Rectal smooth muscle tissue (tissue), 1 donor: ENCODE measurements at regions not wholly inside any gene's neighbourhood (a gene's known extent, or its start where the extent isn't known, plus 50 kb on each side); places are given as distances from the start of the nearest gene placed in this dataset.

Experiments used
- H3K27ac ChIP-seq: one replicate; pipeline ENCODE4 v1.7.0; 2013; ENCODE audit warnings: low read depth, low read length, inconsistent platforms
- H3K27me3 ChIP-seq: one replicate; pipeline ENCODE4 v1.7.0; 2013; ENCODE audit warnings: low read length; ENCODE audit not compliant: control insufficient read depth, insufficient read depth
- H3K36me3 ChIP-seq: one replicate; pipeline ENCODE4 v1.7.0; 2013; ENCODE audit warnings: low read length; ENCODE audit not compliant: control insufficient read depth, insufficient read depth
- H3K4me1 ChIP-seq: one replicate; pipeline ENCODE4 v1.7.0; 2013; ENCODE audit warnings: low read length; ENCODE audit not compliant: control insufficient read depth, insufficient read depth
- H3K4me3 ChIP-seq: one replicate; pipeline ENCODE4 v1.7.0; 2013; ENCODE audit warnings: low read length
- H3K9ac ChIP-seq: one replicate; pipeline ENCODE4 v1.7.0; 2013; ENCODE audit warnings: low read length

GRCh38 chr1:38341694-38342093 lies 295.1 kb upstream of the POU3F1 start:
- Histone ChIP-seq H3K9ac (no peak overlapping the region), H3K4me1 (no peaks in the 10 kb centered on the region), H3K27me3 (no peaks in the 10 kb centered on the region), H3K36me3 (no peaks in the 10 kb centered on the region), H3K27ac (no peak overlapping the region), H3K4me3 (no peak overlapping the region)

DNA sequence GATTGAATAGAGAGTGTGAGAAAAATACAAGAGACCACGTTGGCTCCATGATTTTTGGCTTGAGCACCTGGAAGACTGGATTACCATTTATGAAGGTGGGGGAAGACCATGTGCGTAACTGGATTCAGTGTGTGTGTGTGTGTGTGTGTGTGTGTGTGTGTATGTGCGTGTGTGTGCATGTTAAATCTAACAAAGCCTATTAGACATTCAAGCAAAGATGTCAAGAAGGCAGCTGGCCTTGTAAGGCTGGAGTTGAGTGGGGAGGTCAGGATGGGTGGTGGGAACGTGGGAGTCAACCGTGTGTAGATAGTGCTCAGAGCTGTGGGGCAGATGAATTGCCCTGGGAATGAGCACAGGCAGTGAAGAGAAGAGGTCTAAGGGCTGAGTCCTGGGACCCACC lies 293.8 kb upstream of the POU3F1 start:
- Histone ChIP-seq H3K4me1 (no peaks in the 10 kb centered on the region), H3K4me3 (no peak overlapping the region), H3K36me3 (no peaks in the 10 kb centered on the region), H3K27ac (no peak overlapping the region), H3K9ac (no peak overlapping the region), H3K27me3 (no peaks in the 10 kb centered on the region)

DNA sequence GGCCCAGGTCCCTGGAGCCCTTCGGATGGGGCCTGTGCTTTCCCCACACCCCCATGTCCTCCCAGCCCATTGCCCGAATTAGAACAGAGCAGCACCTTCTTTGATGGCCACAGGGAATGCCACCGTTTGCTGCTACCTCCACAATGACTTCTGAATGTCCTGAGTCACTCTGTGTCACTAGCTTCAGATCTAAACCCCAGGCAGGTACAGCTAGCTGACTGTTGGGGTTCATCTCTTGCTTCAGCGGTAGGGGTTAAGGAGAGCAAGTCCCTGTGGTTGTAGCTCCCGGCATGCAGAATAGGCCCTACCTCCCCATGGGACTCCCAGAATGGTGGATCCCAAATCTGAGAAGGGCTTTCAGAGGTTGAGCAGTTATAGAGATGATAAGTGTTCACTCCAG lies 291.1 kb upstream of the POU3F1 start:
- no peaks in the 10 kb centered on the region for H3K36me3 ChIP-seq
- no peak overlapping the region for H3K27ac ChIP-seq
- H3K4me1 ChIP-seq: no peaks in the 10 kb centered on the region
- H3K4me3 ChIP-seq: no peak overlapping the region
- no peaks in the 10 kb centered on the region for H3K27me3 ChIP-seq
- no peak overlapping the region for H3K9ac ChIP-seq

DNA sequence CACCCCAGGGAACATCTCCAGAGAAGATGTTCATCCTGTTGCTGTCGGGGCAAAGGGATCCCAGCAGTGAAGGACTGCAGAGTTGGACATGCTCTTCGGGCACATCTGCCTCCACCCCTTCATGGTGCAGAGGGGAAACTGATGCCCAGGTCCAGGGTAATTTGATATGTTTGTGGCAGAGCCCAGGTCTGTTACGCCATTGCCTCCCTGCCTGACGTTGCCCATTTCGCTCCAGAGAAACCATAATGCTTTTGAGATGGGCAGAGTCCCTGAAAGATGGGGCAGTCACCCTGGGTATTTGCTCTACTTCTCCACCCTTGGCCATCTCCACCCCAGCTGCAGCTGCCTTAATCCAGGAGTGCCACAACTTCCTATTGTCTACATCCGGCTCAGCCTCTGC lies 290.4 kb upstream of the POU3F1 start:
- H3K27ac ChIP-seq: no peak overlapping the region
- H3K4me1 ChIP-seq: no peaks in the 10 kb centered on the region
- H3K4me3 ChIP-seq: no peak overlapping the region
- H3K9ac ChIP-seq: no peak overlapping the region
- no peaks in the 10 kb centered on the region for H3K36me3 ChIP-seq
- no peaks in the 10 kb centered on the region for H3K27me3 ChIP-seq

GRCh38 chr1:38336301-38336923 lies 289.8 kb upstream of the POU3F1 start:
- no peaks in the 10 kb centered on the region for H3K36me3 ChIP-seq
- H3K9ac ChIP-seq: no peak overlapping the region
- H3K27ac ChIP-seq: no peak overlapping the region
- H3K4me3 ChIP-seq: no peak overlapping the region
- no peaks in the 10 kb centered on the region for H3K4me1 ChIP-seq
- H3K27me3 ChIP-seq: no peaks in the 10 kb centered on the region

DNA sequence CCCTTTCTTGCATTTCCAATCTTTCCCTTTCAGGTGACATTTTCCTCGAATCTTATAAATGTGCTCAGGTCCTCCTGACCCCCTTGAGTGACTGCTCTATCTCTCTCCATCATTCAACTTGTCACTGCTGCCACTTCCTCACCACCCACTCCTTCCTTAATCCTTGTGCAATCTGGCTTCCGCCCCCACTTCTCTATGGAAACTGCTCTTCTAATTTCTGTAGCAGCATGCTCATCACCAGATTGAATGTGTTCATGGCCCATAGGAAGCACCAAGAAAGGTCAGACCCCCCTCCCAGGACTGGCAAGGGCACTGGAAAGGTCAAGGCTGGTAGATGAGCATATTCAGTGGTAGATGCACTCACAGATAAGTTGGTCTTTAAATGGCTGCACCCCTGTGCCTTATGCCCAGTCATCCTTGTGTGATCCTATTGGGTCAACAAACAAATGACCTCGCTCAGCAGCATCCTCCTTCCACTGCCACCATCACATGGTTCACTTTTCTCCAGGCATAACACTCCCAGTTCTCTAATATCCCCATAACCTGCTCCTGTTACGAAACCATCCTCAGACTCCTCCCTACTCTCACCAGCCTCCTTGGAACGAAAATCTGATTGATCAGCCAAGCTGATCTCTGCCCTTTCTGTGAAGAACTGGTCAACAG lies 288.5 kb upstream of the POU3F1 start:
- Histone ChIP-seq H3K27me3 (no peaks in the 10 kb centered on the region), H3K4me1 (no peaks in the 10 kb centered on the region), H3K9ac (no peak overlapping the region), H3K36me3 (no peaks in the 10 kb centered on the region), H3K4me3 (no peak overlapping the region), H3K27ac (no peak overlapping the region)

- Histone ChIP-seq H3K9ac (no peak overlapping the region), H3K27ac (no peak overlapping the region), H3K27me3 (no peaks in the 10 kb centered on the region), H3K4me3 (no peak overlapping the region), H3K36me3 (no peaks in the 10 kb centered on the region), H3K4me1 (no peaks in the 10 kb centered on the region)
Measured at GRCh38 chr1:38332649-38333310, 286.2 kb upstream of the POU3F1 start.

- no peaks in the 10 kb centered on the region for H3K4me1 ChIP-seq
- no peaks in the 10 kb centered on the region for H3K27me3 ChIP-seq
- H3K36me3 ChIP-seq: no peaks in the 10 kb centered on the region
- H3K27ac ChIP-seq: no peak overlapping the region
- no peak overlapping the region for H3K4me3 ChIP-seq
- H3K9ac ChIP-seq: no peak overlapping the region
Measured at GRCh38 chr1:38331496-38332210, 285.1 kb upstream of the POU3F1 start.

DNA sequence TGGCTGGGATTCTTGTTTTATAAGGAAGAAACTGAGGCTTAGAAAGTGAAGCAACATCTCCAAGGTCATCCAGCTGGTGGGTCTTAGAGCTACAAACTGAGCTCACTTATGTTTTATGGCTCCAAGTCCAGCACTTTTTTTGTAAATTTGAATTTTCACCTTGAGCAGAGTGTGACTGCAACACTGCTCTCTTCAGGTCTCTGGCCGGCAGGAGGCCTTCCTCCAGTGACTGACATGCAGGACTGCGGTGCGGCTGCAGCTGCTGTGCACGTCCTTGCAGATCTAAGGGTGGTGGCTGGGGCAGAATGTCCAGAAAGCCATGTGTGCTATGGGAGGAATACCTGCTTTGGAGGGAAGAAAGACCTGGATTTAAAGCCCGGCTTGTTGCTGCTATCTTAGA lies 284.2 kb upstream of the POU3F1 start:
- H3K36me3 ChIP-seq: no peaks in the 10 kb centered on the region

GRCh38 chr1:38329644-38330043 lies 283.1 kb upstream of the POU3F1 start:
- Histone ChIP-seq H3K9ac (no peak overlapping the region), H3K27ac (no peak overlapping the region), H3K36me3 (no peaks in the 10 kb centered on the region), H3K4me1 (no peaks in the 10 kb centered on the region), H3K27me3 (peaks cover 2% of the 10 kb centered on the region), H3K4me3 (no peak overlapping the region)

More for the DNA sequence above, 284.2 kb upstream of the POU3F1 start:
- Histone ChIP-seq H3K27ac (no peak overlapping the region), H3K27me3 (no peaks in the 10 kb centered on the region), H3K4me3 (no peak overlapping the region), H3K4me1 (no peaks in the 10 kb centered on the region), H3K9ac (no peak overlapping the region)

GRCh38 chr1:38328278-38329035 lies 281.9 kb upstream of the POU3F1 start:
- Histone ChIP-seq H3K36me3 (no peaks in the 10 kb centered on the region), H3K9ac (no peak overlapping the region), H3K27ac (no peak overlapping the region), H3K4me3 (no peak overlapping the region), H3K27me3 (peaks cover 4% of the 10 kb centered on the region), H3K4me1 (no peaks in the 10 kb centered on the region)

DNA sequence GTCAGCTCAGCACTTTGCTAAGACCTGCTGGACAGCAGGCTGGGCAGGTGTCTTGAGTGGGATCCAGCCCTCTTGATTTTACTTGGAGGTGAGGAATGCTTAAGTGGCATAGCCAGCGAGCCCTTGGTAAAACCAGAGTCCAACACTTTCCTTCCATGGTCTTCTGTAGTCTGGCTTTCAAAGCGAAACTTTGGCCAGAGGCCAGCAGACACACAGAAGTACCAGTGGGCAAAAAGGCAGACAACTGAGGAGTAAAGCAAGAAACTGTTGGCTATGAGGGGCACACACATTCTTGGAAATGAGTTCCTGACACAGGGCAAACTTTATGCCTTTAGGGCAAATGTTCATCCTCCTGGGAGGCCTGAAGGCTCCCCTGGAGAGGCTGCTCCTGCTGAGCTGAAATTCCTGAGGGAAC lies 281.0 kb upstream of the POU3F1 start:
- peaks cover 4% of the 10 kb centered on the region for H3K27me3 ChIP-seq
- H3K4me3 ChIP-seq: no peak overlapping the region
- no peaks in the 10 kb centered on the region for H3K4me1 ChIP-seq
- H3K36me3 ChIP-seq: no peaks in the 10 kb centered on the region
- H3K9ac ChIP-seq: no peak overlapping the region
- no peak overlapping the region for H3K27ac ChIP-seq
